ENCODE measurements at regions not wholly inside any gene's neighbourhood (a gene's known extent, or its start where the extent isn't known, plus 50 kb on each side); places are given as distances from the start of the nearest gene placed in this dataset.

- no peak for ATAC-seq
- BruUV-seq (replicated peaks): no TSS peak
- Histone ChIP-seq H3K79me2 (ENCODE audit: control insufficient read depth, insufficient read depth, low read length) (no peaks in the 10 kb centered on the region), H3K4me3 (no peak overlapping the region), H3K9ac (ENCODE audit: control insufficient read depth, insufficient read depth, low read length) (no peak overlapping the region), H3K4me1 (ENCODE audit: control insufficient read depth, insufficient read depth, low read length) (no peaks in the 10 kb centered on the region), H3K9me3 (replicated peaks; ENCODE audit: control insufficient read depth, insufficient read depth, low read length) (no peaks in the 10 kb centered on the region), H4K20me1 (ENCODE audit: control insufficient read depth, insufficient read depth) (no peaks in the 10 kb centered on the region), H3K36me3 (ENCODE audit: control insufficient read depth in 2 of 2, insufficient read depth in 2 of 2, low read length in 1 of 2) (no peaks in the 10 kb centered on the region), H3K4me2 (ENCODE audit: control insufficient read depth, insufficient read depth) (no peak overlapping the region), H3K27ac (ENCODE audit: control insufficient read depth, insufficient read depth) (no peak overlapping the region), H2AFZ (ENCODE audit: control insufficient read depth, low read depth, low read length) (no peak overlapping the region), H3K27me3 (replicated peaks in 1 of 2; ENCODE audit: control insufficient read depth in 2 of 2, insufficient read depth in 2 of 2, low read length in 1 of 2) (no peaks in the 10 kb centered on the region)
- ChIA-PET RAD21 (ENCODE audit: unreplicated experiment) (no interaction called here), CTCF (no interaction called here), SMC1A (ENCODE audit: uncharacterized antibody, unreplicated experiment) (no interaction called here), POLR2A (interaction anchor here (0.6 kb wide), 1 partner anchor 96 kb away, joined by 3 read pairs; no protein-coding TSS in a partner anchor)
- TF ChIP-seq RUNX3 (IDR thresholded peaks at IDR 0.05; ENCODE audit: low read length) (no peak), ZNF217 (IDR thresholded peaks at IDR 0.05) (no peak), CHD1 (IDR thresholded peaks at IDR 0.05; ENCODE audit: low read depth, low read length) (no peak), BCLAF1 (IDR thresholded peaks at IDR 0.05) (no peak), E2F4 (IDR thresholded peaks at IDR 0.05; ENCODE audit: low read depth, low read length) (no peak), ATF3 (IDR thresholded peaks at IDR 0.05; ENCODE audit: borderline replicate concordance, extremely low read depth, low read depth, low read length) (no peak), NRF1 (conservative IDR thresholded peaks at IDR 0.05; ENCODE audit: low read depth, low read length) (no peak), ZZZ3 (IDR thresholded peaks at IDR 0.05; ENCODE audit: control insufficient read depth, insufficient read length, low read depth) (no peak), CBX3 (IDR thresholded peaks at IDR 0.05; ENCODE audit: borderline replicate concordance, low read depth) (no peak), PBX3 (IDR thresholded peaks at IDR 0.05; ENCODE audit: insufficient replicate concordance, low read depth, low read length) (no peak), IKZF2 (IDR thresholded peaks at IDR 0.05) (no peak), TCF7 (IDR thresholded peaks at IDR 0.05; ENCODE audit: borderline replicate concordance) (no peak), ATF7 (IDR thresholded peaks at IDR 0.05; ENCODE audit: low read depth) (no peak), E4F1 (IDR thresholded peaks at IDR 0.05; ENCODE audit: borderline replicate concordance, partially characterized antibody) (no peak)
- intact Hi-C loops (cut with micrococcal nuclease; ENCODE audit: unreplicated experiment): no loop called here
- 43% methylated on average over 2 of the region's 2 CpGs for WGBS (ENCODE audit: insufficient coverage, insufficient replicate concordance, low lambda C conversion rate, missing lambda C conversion rate)
- in situ Hi-C loops (cut with MboI): no loop called here
- DNase-seq (ENCODE audit: low read depth, low spot score): no peak
- no peak for FAIRE-seq
These were observed 804.1 kb upstream of the IGFBP3 start for GRCh38 chr7:46725136-46725535.
